ENCODE measurements at regions not wholly inside any gene's neighbourhood (a gene's known extent, or its start where the extent isn't known, plus 50 kb on each side); places are given as distances from the start of the nearest gene placed in this dataset.

DNA sequence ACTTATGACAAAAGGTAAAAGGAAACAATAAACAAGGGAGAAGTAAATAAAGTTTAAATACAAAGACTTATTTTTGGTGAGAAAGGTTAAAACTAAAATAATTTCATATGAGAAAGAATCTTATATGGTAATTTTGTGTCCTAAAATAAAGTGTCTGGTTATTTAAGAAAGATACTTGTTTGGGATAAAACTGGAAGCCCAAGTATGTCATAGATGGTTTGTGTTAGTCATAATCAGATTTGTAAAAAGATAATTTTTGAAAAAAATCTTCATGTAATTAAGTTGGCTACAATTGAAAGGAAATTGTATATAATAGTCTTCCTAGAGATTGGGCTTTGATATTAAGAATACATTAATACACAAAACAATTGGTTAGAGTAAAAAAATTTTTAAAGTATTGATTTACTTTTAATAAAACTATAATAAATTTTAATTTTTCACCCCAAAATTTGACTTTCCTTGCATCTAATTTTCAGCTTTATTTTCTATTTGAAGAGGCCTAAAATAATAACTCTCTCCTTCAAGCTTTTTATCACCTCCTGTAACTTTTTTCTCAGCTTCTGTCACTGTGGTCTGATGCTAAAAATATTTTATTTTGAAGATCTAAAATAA is 315.6 kb downstream of the SLITRK5 start (continued):
- TF ChIP-seq ELF4 (CRISPR knock-in tag; IDR thresholded peaks at IDR 0.05; ENCODE audit: low read depth): no peak
- no peak for TF ChIP-seq NFATC4 (CRISPR knock-in tag; IDR thresholded peaks at IDR 0.05)
- TF ChIP-seq GRHL2 (CRISPR knock-in tag; IDR thresholded peaks at IDR 0.05; ENCODE audit: insufficient replicate concordance, severe bottlenecking): no peak
- TF ChIP-seq, protein P1, sequence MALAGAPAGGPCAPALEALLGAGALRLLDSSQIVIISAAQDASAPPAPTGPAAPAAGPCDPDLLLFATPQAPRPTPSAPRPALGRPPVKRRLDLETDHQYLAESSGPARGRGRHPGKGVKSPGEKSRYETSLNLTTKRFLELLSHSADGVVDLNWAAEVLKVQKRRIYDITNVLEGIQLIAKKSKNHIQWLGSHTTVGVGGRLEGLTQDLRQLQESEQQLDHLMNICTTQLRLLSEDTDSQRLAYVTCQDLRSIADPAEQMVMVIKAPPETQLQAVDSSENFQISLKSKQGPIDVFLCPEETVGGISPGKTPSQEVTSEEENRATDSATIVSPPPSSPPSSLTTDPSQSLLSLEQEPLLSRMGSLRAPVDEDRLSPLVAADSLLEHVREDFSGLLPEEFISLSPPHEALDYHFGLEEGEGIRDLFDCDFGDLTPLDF (CRISPR knock-in tag; IDR thresholded peaks at IDR 0.05): no peak
- TF ChIP-seq, protein P2, sequence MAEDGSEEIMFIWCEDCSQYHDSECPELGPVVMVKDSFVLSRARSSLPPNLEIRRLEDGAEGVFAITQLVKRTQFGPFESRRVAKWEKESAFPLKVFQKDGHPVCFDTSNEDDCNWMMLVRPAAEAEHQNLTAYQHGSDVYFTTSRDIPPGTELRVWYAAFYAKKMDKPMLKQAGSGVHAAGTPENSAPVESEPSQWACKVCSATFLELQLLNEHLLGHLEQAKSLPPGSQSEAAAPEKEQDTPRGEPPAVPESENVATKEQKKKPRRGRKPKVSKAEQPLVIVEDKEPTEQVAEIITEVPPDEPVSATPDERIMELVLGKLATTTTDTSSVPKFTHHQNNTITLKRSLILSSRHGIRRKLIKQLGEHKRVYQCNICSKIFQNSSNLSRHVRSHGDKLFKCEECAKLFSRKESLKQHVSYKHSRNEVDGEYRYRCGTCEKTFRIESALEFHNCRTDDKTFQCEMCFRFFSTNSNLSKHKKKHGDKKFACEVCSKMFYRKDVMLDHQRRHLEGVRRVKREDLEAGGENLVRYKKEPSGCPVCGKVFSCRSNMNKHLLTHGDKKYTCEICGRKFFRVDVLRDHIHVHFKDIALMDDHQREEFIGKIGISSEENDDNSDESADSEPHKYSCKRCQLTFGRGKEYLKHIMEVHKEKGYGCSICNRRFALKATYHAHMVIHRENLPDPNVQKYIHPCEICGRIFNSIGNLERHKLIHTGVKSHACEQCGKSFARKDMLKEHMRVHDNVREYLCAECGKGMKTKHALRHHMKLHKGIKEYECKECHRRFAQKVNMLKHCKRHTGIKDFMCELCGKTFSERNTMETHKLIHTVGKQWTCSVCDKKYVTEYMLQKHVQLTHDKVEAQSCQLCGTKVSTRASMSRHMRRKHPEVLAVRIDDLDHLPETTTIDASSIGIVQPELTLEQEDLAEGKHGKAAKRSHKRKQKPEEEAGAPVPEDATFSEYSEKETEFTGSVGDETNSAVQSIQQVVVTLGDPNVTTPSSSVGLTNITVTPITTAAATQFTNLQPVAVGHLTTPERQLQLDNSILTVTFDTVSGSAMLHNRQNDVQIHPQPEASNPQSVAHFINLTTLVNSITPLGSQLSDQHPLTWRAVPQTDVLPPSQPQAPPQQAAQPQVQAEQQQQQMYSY (CRISPR knock-in tag; IDR thresholded peaks at IDR 0.05): no peak

DNA sequence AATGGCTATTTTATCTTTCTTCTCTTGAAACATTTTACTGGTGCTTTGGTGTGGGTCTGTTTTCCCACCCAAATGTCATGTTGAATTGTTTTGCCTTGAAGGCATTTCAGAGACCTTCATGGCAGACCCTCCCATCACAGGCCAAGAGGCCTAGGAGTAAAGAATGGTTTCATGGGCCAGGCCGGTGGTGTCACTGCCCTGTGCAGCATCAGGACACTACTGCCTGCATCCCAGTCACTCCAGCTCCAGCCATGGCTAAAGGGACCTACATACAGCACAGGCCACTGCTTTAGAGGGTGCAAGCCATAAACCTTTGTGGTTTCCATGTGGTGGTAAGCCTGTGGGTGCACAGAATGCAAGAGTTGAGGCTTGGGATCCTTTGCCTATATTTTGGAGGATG is 326.9 kb downstream of the SLITRK5 start:
- Mint-ChIP-seq H3K36me3 (peaks cover 11% of the 10 kb centered on the region), H3K27ac (no peak overlapping the region), H3K27me3 (ENCODE audit: low read depth) (no peaks in the 10 kb centered on the region), H3K4me1 (no peaks in the 10 kb centered on the region; the same call in 1 of the 2 replicates), H3K4me3 (no peak overlapping the region), H3K9me3 (peaks cover 46% of the 10 kb centered on the region)
- ChIA-PET CTCF (no interaction called here), POLR2A (no interaction called here)
- ATAC-seq: no peak
- TF ChIP-seq ZNF396 (CRISPR knock-in tag; IDR thresholded peaks at IDR 0.05; ENCODE audit: borderline replicate concordance): no peak
- TF ChIP-seq ZNF263 (CRISPR knock-in tag; IDR thresholded peaks at IDR 0.05; ENCODE audit: low read depth): no peak
- TF ChIP-seq, protein P3, sequence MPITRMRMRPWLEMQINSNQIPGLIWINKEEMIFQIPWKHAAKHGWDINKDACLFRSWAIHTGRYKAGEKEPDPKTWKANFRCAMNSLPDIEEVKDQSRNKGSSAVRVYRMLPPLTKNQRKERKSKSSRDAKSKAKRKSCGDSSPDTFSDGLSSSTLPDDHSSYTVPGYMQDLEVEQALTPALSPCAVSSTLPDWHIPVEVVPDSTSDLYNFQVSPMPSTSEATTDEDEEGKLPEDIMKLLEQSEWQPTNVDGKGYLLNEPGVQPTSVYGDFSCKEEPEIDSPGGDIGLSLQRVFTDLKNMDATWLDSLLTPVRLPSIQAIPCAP (CRISPR knock-in tag; IDR thresholded peaks at IDR 0.05): no peak
- TF ChIP-seq, protein P4, sequence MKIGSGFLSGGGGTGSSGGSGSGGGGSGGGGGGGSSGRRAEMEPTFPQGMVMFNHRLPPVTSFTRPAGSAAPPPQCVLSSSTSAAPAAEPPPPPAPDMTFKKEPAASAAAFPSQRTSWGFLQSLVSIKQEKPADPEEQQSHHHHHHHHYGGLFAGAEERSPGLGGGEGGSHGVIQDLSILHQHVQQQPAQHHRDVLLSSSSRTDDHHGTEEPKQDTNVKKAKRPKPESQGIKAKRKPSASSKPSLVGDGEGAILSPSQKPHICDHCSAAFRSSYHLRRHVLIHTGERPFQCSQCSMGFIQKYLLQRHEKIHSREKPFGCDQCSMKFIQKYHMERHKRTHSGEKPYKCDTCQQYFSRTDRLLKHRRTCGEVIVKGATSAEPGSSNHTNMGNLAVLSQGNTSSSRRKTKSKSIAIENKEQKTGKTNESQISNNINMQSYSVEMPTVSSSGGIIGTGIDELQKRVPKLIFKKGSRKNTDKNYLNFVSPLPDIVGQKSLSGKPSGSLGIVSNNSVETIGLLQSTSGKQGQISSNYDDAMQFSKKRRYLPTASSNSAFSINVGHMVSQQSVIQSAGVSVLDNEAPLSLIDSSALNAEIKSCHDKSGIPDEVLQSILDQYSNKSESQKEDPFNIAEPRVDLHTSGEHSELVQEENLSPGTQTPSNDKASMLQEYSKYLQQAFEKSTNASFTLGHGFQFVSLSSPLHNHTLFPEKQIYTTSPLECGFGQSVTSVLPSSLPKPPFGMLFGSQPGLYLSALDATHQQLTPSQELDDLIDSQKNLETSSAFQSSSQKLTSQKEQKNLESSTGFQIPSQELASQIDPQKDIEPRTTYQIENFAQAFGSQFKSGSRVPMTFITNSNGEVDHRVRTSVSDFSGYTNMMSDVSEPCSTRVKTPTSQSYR (CRISPR knock-in tag; IDR thresholded peaks at IDR 0.05): no peak
- no peak for TF ChIP-seq NFATC4 (CRISPR knock-in tag; IDR thresholded peaks at IDR 0.05)
- no peak for TF ChIP-seq GTF2I (CRISPR knock-in tag; conservative IDR thresholded peaks at IDR 0.05)
- no peak for TF ChIP-seq TEAD4 (CRISPR knock-in tag; IDR thresholded peaks at IDR 0.05)
- TF ChIP-seq ELF4 (CRISPR knock-in tag; IDR thresholded peaks at IDR 0.05; ENCODE audit: low read depth): no peak
- no peak for TF ChIP-seq NFE2L1 (CRISPR knock-in tag; IDR thresholded peaks at IDR 0.05)
- TF ChIP-seq ESRRA (CRISPR knock-in tag; IDR thresholded peaks at IDR 0.05; ENCODE audit: borderline replicate concordance): no peak
- TF ChIP-seq, protein P5, sequence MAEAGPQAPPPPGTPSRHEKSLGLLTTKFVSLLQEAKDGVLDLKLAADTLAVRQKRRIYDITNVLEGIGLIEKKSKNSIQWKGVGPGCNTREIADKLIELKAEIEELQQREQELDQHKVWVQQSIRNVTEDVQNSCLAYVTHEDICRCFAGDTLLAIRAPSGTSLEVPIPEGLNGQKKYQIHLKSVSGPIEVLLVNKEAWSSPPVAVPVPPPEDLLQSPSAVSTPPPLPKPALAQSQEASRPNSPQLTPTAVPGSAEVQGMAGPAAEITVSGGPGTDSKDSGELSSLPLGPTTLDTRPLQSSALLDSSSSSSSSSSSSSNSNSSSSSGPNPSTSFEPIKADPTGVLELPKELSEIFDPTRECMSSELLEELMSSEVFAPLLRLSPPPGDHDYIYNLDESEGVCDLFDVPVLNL (CRISPR knock-in tag; IDR thresholded peaks at IDR 0.05; ENCODE audit: borderline replicate concordance, low read depth): no peak
- TF ChIP-seq FOXJ3 (CRISPR knock-in tag; IDR thresholded peaks at IDR 0.05; ENCODE audit: borderline replicate concordance): no peak
- TF ChIP-seq, protein P6, sequence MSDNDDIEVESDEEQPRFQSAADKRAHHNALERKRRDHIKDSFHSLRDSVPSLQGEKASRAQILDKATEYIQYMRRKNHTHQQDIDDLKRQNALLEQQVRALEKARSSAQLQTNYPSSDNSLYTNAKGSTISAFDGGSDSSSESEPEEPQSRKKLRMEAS (CRISPR knock-in tag; IDR thresholded peaks at IDR 0.05): no peak
- TF ChIP-seq CREM (CRISPR knock-in tag; IDR thresholded peaks at IDR 0.05): no peak
- TF ChIP-seq, protein P7, sequence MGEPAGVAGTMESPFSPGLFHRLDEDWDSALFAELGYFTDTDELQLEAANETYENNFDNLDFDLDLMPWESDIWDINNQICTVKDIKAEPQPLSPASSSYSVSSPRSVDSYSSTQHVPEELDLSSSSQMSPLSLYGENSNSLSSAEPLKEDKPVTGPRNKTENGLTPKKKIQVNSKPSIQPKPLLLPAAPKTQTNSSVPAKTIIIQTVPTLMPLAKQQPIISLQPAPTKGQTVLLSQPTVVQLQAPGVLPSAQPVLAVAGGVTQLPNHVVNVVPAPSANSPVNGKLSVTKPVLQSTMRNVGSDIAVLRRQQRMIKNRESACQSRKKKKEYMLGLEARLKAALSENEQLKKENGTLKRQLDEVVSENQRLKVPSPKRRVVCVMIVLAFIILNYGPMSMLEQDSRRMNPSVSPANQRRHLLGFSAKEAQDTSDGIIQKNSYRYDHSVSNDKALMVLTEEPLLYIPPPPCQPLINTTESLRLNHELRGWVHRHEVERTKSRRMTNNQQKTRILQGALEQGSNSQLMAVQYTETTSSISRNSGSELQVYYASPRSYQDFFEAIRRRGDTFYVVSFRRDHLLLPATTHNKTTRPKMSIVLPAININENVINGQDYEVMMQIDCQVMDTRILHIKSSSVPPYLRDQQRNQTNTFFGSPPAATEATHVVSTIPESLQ (CRISPR knock-in tag; IDR thresholded peaks at IDR 0.05): no peak
- TF ChIP-seq, protein P8, sequence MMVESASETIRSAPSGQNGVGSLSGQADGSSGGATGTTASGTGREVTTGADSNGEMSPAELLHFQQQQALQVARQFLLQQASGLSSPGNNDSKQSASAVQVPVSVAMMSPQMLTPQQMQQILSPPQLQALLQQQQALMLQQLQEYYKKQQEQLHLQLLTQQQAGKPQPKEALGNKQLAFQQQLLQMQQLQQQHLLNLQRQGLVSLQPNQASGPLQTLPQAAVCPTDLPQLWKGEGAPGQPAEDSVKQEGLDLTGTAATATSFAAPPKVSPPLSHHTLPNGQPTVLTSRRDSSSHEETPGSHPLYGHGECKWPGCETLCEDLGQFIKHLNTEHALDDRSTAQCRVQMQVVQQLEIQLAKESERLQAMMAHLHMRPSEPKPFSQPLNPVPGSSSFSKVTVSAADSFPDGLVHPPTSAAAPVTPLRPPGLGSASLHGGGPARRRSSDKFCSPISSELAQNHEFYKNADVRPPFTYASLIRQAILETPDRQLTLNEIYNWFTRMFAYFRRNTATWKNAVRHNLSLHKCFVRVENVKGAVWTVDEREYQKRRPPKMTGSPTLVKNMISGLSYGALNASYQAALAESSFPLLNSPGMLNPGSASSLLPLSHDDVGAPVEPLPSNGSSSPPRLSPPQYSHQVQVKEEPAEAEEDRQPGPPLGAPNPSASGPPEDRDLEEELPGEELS (CRISPR knock-in tag; IDR thresholded peaks at IDR 0.05): no peak
- no peak for TF ChIP-seq MXD4 (CRISPR knock-in tag; IDR thresholded peaks at IDR 0.05; ENCODE audit: borderline replicate concordance)
- DNase-seq (ENCODE audit: low spot score): no peak
